HG03460 (cell line): ENCODE measurements at regions not wholly inside any gene's neighbourhood (a gene's known extent, or its start where the extent isn't known, plus 50 kb on each side); places are given as distances from the start of the nearest gene placed in this dataset.
"Not testable (repeated sequence)": the region's sequence is repeated elsewhere in the genome, so short reads cannot be mapped to it uniquely, and the experiment has no call there.

ENCODE experiments used
- ATAC-seq: cut with Tn5 transposase; IDR thresholded peaks from one replicate; pipeline ENCODE4 v1.9.1; 2021; ENCODE audit not compliant: unreplicated experiment

- ATAC-seq, result not testable (repeated sequence)
Measured at GRCh38 chr15:20204177-20204866, 337.3 kb downstream of the GOLGA6L6 start.

GRCh38 chr15:20203649-20204150, 337.9 kb downstream of the GOLGA6L6 start:
- ATAC-seq, result not testable (repeated sequence)

- ATAC-seq, result not testable (repeated sequence)
Measured at GRCh38 chr15:20194591-20195198, 346.9 kb downstream of the GOLGA6L6 start.

GRCh38 chr15:20192982-20193929, 348.3 kb downstream of the GOLGA6L6 start:
- ATAC-seq, result peak; percentile 71

GRCh38 chr15:20191508-20192125, 350.0 kb downstream of the GOLGA6L6 start:
- not testable (repeated sequence) for ATAC-seq

- ATAC-seq, result not testable (repeated sequence)
Measured at GRCh38 chr15:20188611-20189010, 353.0 kb downstream of the GOLGA6L6 start.

GRCh38 chr15:20187370-20188355, 353.9 kb downstream of the GOLGA6L6 start:
- ATAC-seq, result not testable (repeated sequence)

GRCh38 chr15:20184879-20185278, 356.7 kb downstream of the GOLGA6L6 start:
- ATAC-seq, result not testable (repeated sequence)

- not testable (repeated sequence) for ATAC-seq
Measured at GRCh38 chr15:20168221-20168620, 373.4 kb downstream of the GOLGA6L6 start.

GRCh38 chr15:20153528-20153927, 388.1 kb downstream of the GOLGA6L6 start:
- not testable (repeated sequence) for ATAC-seq

GRCh38 chr15:20148679-20149078, 392.9 kb downstream of the GOLGA6L6 start:
- ATAC-seq, result not testable (repeated sequence)

- not testable (repeated sequence) for ATAC-seq
Measured at GRCh38 chr15:20148008-20148407, 393.6 kb downstream of the GOLGA6L6 start.

GRCh38 chr15:20144333-20145036, 397.1 kb downstream of the GOLGA6L6 start:
- ATAC-seq, result not testable (repeated sequence)

- ATAC-seq, result not testable (repeated sequence)
Measured at GRCh38 chr15:20142906-20143305, 398.7 kb downstream of the GOLGA6L6 start.

GRCh38 chr15:20142410-20142809, 399.2 kb downstream of the GOLGA6L6 start:
- not testable (repeated sequence) for ATAC-seq

- ATAC-seq, result not testable (repeated sequence)
Measured at GRCh38 chr15:20124668-20125067, 416.9 kb downstream of the GOLGA6L6 start.

- no peak for ATAC-seq
Measured at GRCh38 chr15:20106026-20106425, 435.6 kb downstream of the GOLGA6L6 start.

GRCh38 chr15:20105011-20105990, 436.3 kb downstream of the GOLGA6L6 start:
- ATAC-seq, result not testable (repeated sequence)
